HCT116 (cell line): ENCODE measurements at regions not wholly inside any gene's neighbourhood (a gene's known extent, or its start where the extent isn't known, plus 50 kb on each side); places are given as distances from the start of the nearest gene placed in this dataset.

ENCODE experiments used
- ATAC-seq: fragments of 200-7000 bp; cut with Tn5 transposase; 2 replicates; pipeline ENCODE4 v1.9.1; 2020; ENCODE audit warnings: mild to moderate bottlenecking, moderate library complexity
- BruUV-seq: library from RNA; stranded (reverse); fragments of 400-500 nt; replicated peaks from 2 replicates; lab custom pipeline; 2021; lab: Mats Ljungman, UMichigan
- CTCF ChIA-PET: fragments of 300-600 bp; sonication (Branson Sonifier 250); formaldehyde crosslinking; loops from one replicate; lab custom pipeline; 2021; ENCODE audit warnings: antibody characterized with exemption; lab: Charles Lee
- POLR2A ChIA-PET: fragments of 300-600, 350-600 bp; sonication (Branson Sonifier 250); formaldehyde crosslinking; loops from one replicate; lab custom pipeline; 2021; ENCODE audit warnings: antibody characterized with exemption; lab: Charles Lee
- RAD21 ChIA-PET, 2 experiments: fragments of 300-600 bp; sonication (Branson Sonifier 250); formaldehyde crosslinking; loops; one replicate each; lab custom pipeline; 2023; ENCODE audit warnings: low total read pairs in 2 of 2; ENCODE audit not compliant: uncharacterized antibody in 2 of 2, unreplicated experiment in 2 of 2, low non-redundant PET in 1 of 2; lab: Charles Lee
- DNase-seq: peaks from one replicate; pipeline ENCODE4 v3.0.0-alpha.2; 2010; ENCODE audit warnings: low read depth, low spot score
- H2AFZ ChIP-seq: fragments of 200-600 bp; shearing (Covaris generic), sonication (generic); 2 replicates; pipeline ENCODE4 v1.6.1; 2017; ENCODE audit warnings: low read depth, mixed run types, mixed read lengths, antibody characterized with exemption, low read length; ENCODE audit not compliant: poor library complexity, severe bottlenecking
- H3K27ac ChIP-seq: 2 replicates; pipeline ENCODE4 v1.5.1; 2012; ENCODE audit warnings: low read depth, low read length
- H3K27me3 ChIP-seq: fragments of 200-600 bp; sonication (generic); 2 replicates; pipeline ENCODE4 v1.6.1; 2016; ENCODE audit warnings: mixed run types, low read length, mixed read lengths; ENCODE audit not compliant: insufficient read depth
- H3K36me3 ChIP-seq, 2 experiments: fragments of 200-500 bp in 1 of 2; fragments of 200-600 bp in 1 of 2; sonication (Bioruptor generic) in 1 of 2; sonication (generic) in 1 of 2; 2 replicates each; pipeline versions ENCODE4 v1.5.1 to v1.6.1; 2014 to 2016; ENCODE audit warnings: low read length in 2 of 2, inconsistent platforms in 1 of 2, mixed read lengths in 1 of 2, mixed run types in 1 of 2; ENCODE audit not compliant: insufficient read depth in 2 of 2, control insufficient read depth in 1 of 2
- H3K4me1 ChIP-seq, 2 experiments: fragments of 200-600 bp in 1 of 2; sonication (generic) in 1 of 2; 2 replicates each; pipeline versions ENCODE4 v1.5.1 to v1.6.1; 2012 to 2017; ENCODE audit warnings: low read length in 2 of 2, inconsistent platforms in 1 of 2, mild to moderate bottlenecking in 1 of 2, mixed read lengths in 1 of 2, mixed run types in 1 of 2, moderate library complexity in 1 of 2; ENCODE audit not compliant: insufficient read depth in 2 of 2, control insufficient read depth in 1 of 2
- H3K4me2 ChIP-seq: fragments of 200-600 bp; sonication (generic); 2 replicates; pipeline ENCODE4 v1.6.1; 2017; ENCODE audit warnings: mixed run types, low read length, mixed read lengths
- H3K4me3 ChIP-seq, 2 experiments: fragments of 200-600 bp in 1 of 2; sonication (generic) in 1 of 2; replicated peaks in 1 of 2; 2 replicates each; pipeline ENCODE4 v1.5.1; 2011 to 2016; ENCODE audit warnings: low read length in 2 of 2, control low read depth in 1 of 2, low read depth in 1 of 2, mild to moderate bottlenecking in 1 of 2, mixed read lengths in 1 of 2, mixed run types in 1 of 2
- H3K79me2 ChIP-seq: fragments of 200-600 bp; sonication (generic); 2 replicates; pipeline ENCODE4 v1.6.1; 2017; ENCODE audit warnings: mild to moderate bottlenecking, mixed run types, low read length, moderate library complexity, mixed read lengths; ENCODE audit not compliant: insufficient read depth
- H3K9ac ChIP-seq: fragments of 200-600 bp; sonication (generic); 2 replicates; pipeline ENCODE4 v1.6.1; 2016; ENCODE audit warnings: low read length, mixed read lengths
- H3K9me2 ChIP-seq: fragments of 200-600 bp; sonication (generic), shearing (Covaris generic); 2 replicates; pipeline ENCODE4 v1.6.1; 2017; ENCODE audit warnings: mixed run types, mild to moderate bottlenecking, moderate library complexity; ENCODE audit not compliant: insufficient read depth
- H3K9me3 ChIP-seq, 2 experiments: fragments of 200-500 bp in 1 of 2; fragments of 200-600 bp in 1 of 2; sonication (Bioruptor generic) in 1 of 2; sonication (generic) in 1 of 2; 2 replicates each; pipeline ENCODE4 v1.6.1; 2014 to 2017; ENCODE audit warnings: low read length in 2 of 2, mixed read lengths in 2 of 2, inconsistent platforms in 1 of 2, low read depth in 1 of 2, mild to moderate bottlenecking in 1 of 2, mixed run types in 1 of 2, moderate library complexity in 1 of 2; ENCODE audit not compliant: control insufficient read depth in 1 of 2, insufficient read depth in 1 of 2
- H4K20me1 ChIP-seq: fragments of 200-600 bp; sonication (generic), shearing (Covaris generic); 2 replicates; pipeline ENCODE4 v1.6.1; 2017; ENCODE audit warnings: mixed run types, mild to moderate bottlenecking, moderate library complexity; ENCODE audit not compliant: insufficient read depth
- CBX3 ChIP-seq: IDR thresholded peaks from 2 replicates; pipeline ENCODE4 v1.6.1; 2012; ENCODE audit warnings: low read depth
- EGR1 ChIP-seq: IDR thresholded peaks from 2 replicates; pipeline ENCODE4 v1.6.1; 2012; ENCODE audit warnings: low read depth
- ELF1 ChIP-seq: IDR thresholded peaks from 2 replicates; pipeline ENCODE4 v1.6.1; 2012; ENCODE audit warnings: low read depth, borderline replicate concordance
- EZH2 ChIP-seq: fragments of 200-600 bp; sonication (generic); IDR thresholded peaks from 2 replicates; pipeline ENCODE4 v1.6.1; 2017; ENCODE audit warnings: antibody characterized with exemption, mixed run types
- FOSL1 ChIP-seq: IDR thresholded peaks from 2 replicates; pipeline ENCODE4 v1.6.1; 2012; ENCODE audit warnings: low read depth
- JUND ChIP-seq: IDR thresholded peaks from 2 replicates; pipeline ENCODE4 v1.6.1; 2012
- POLR2A ChIP-seq: IDR thresholded peaks from 2 replicates; pipeline ENCODE4 v1.7.0; 2011; ENCODE audit warnings: borderline replicate concordance; ENCODE audit not compliant: insufficient read depth, insufficient read length; ENCODE audit errors: extremely low read depth
- POLR2AphosphoS5 ChIP-seq: IDR thresholded peaks from 2 replicates; pipeline ENCODE4 v1.6.1; 2011; ENCODE audit warnings: mild to moderate bottlenecking, low read depth, low read length, moderate library complexity
- RAD21 ChIP-seq: IDR thresholded peaks from 2 replicates; pipeline ENCODE4 v1.6.1; 2012; ENCODE audit warnings: low read depth, mild to moderate bottlenecking
- TCF7L2 ChIP-seq: IDR thresholded peaks from 2 replicates; pipeline ENCODE4 v1.7.0; 2011; ENCODE audit warnings: borderline replicate concordance, inconsistent platforms; ENCODE audit not compliant: insufficient read depth, insufficient read length; ENCODE audit errors: extremely low read depth
- YY1 ChIP-seq: IDR thresholded peaks from 2 replicates; pipeline ENCODE4 v1.6.1; 2011; ENCODE audit warnings: low read length, low read depth, moderate library complexity, mild to moderate bottlenecking; ENCODE audit not compliant: insufficient replicate concordance; ENCODE audit errors: extremely low read depth
- ZFX ChIP-seq: fragments of 450-650 bp; IDR thresholded peaks from 2 replicates; pipeline ENCODE4 v1.6.1; 2017
- intact Hi-C: fragments of 100-400 bp; cut with micrococcal nuclease; formaldehyde crosslinking; loops from 2 replicates; pipeline ENCODE4 v1.10.0; 2022
- TF ChIP-seq, protein P1 (sequence below), 3 experiments: fragments of 200-600 bp in 1 of 3; sonication (generic) in 1 of 3; IDR thresholded peaks in 2 of 3; conservative IDR thresholded peaks in 1 of 3; 2 replicates each; pipeline ENCODE4 v1.5.1; 2012 to 2017; ENCODE audit warnings: low read depth in 2 of 3, low read length in 2 of 3, antibody characterized with exemption in 1 of 3, borderline replicate concordance in 1 of 3, control low read depth in 1 of 3, mild to moderate bottlenecking in 1 of 3, mixed read lengths in 1 of 3, mixed run types in 1 of 3, moderate library complexity in 1 of 3; ENCODE audit not compliant: insufficient read depth in 1 of 3
- TF ChIP-seq, protein P2 (sequence below): IDR thresholded peaks from 2 replicates; pipeline ENCODE4 v1.6.1; 2012; ENCODE audit warnings: low read depth
- TF ChIP-seq, protein P3 (sequence below): IDR thresholded peaks from 2 replicates; pipeline ENCODE4 v1.6.1; 2012
- TF ChIP-seq, protein P4 (sequence below): IDR thresholded peaks from 2 replicates; pipeline ENCODE4 v1.6.1; 2011; ENCODE audit warnings: mild to moderate bottlenecking, low read length, moderate library complexity; ENCODE audit not compliant: insufficient replicate concordance; ENCODE audit errors: extremely low read depth
- TF ChIP-seq, protein P5 (sequence below): IDR thresholded peaks from 2 replicates; pipeline ENCODE4 v1.6.1; 2012

DNA sequence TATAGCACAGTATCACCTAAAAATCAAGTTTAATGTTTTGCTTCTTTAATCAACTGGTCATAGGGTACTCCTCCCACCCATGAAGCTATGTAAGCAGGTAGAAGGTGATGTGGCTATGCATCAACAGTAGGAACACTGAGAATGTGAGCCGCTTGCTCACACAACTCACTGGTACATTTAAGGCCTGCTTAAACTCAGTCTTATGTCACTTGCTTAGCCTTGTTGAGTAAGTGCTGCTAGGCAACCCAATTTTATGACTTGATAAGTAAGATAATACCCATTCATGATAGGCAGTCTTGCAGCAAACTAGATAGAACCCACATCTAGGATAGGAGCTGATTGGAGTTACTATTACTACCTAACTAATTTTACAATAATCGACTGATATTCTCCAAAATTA lies 70.0 kb upstream of the BMP4 start:
- Histone ChIP-seq H3K36me3 (no peaks in the 10 kb centered on the region), H3K9me2 (no peaks in the 10 kb centered on the region), H3K4me3 (no peak overlapping the region), H3K79me2 (no peaks in the 10 kb centered on the region), H2AFZ (no peak overlapping the region), H3K4me2 (no peak overlapping the region), H3K27ac (no peak overlapping the region), H3K4me1 (no peaks in the 10 kb centered on the region; a peak in 1 of 4 replicates), H4K20me1 (no peaks in the 10 kb centered on the region), H3K27me3 (no peaks in the 10 kb centered on the region), H3K9me3 (no peaks in the 10 kb centered on the region), H3K9ac (no peak overlapping the region)
- ATAC-seq (no peak), DNase-seq (no peak)
- POLR2A ChIA-PET: no interaction called here
- no TSS peak for BruUV-seq
- intact Hi-C loops: loop anchor here (1.0 kb wide), 1 partner anchor 149 kb away; no protein-coding TSS in a partner anchor
- CTCF ChIA-PET: no interaction called here
- RAD21 ChIA-PET: no interaction called here
- TF ChIP-seq YY1 (no peak), FOSL1 (no peak), EZH2 (no peak), POLR2A (no peak), POLR2AphosphoS5 (no peak), TCF7L2 (no peak), CBX3 (no peak), JUND (no peak), RAD21 (no peak), ELF1 (no peak), EGR1 (no peak), ZFX (no peak)
- TF ChIP-seq, protein P1, sequence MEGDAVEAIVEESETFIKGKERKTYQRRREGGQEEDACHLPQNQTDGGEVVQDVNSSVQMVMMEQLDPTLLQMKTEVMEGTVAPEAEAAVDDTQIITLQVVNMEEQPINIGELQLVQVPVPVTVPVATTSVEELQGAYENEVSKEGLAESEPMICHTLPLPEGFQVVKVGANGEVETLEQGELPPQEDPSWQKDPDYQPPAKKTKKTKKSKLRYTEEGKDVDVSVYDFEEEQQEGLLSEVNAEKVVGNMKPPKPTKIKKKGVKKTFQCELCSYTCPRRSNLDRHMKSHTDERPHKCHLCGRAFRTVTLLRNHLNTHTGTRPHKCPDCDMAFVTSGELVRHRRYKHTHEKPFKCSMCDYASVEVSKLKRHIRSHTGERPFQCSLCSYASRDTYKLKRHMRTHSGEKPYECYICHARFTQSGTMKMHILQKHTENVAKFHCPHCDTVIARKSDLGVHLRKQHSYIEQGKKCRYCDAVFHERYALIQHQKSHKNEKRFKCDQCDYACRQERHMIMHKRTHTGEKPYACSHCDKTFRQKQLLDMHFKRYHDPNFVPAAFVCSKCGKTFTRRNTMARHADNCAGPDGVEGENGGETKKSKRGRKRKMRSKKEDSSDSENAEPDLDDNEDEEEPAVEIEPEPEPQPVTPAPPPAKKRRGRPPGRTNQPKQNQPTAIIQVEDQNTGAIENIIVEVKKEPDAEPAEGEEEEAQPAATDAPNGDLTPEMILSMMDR (IDR thresholded peaks at IDR 0.05 in 2 of 3, conservative IDR thresholded peaks at IDR 0.05 in 1 of 3; ENCODE audit: borderline replicate concordance in 1 of 3, insufficient read depth in 1 of 3, low read depth in 2 of 3, low read length in 2 of 3): no peak
- TF ChIP-seq, protein P2, sequence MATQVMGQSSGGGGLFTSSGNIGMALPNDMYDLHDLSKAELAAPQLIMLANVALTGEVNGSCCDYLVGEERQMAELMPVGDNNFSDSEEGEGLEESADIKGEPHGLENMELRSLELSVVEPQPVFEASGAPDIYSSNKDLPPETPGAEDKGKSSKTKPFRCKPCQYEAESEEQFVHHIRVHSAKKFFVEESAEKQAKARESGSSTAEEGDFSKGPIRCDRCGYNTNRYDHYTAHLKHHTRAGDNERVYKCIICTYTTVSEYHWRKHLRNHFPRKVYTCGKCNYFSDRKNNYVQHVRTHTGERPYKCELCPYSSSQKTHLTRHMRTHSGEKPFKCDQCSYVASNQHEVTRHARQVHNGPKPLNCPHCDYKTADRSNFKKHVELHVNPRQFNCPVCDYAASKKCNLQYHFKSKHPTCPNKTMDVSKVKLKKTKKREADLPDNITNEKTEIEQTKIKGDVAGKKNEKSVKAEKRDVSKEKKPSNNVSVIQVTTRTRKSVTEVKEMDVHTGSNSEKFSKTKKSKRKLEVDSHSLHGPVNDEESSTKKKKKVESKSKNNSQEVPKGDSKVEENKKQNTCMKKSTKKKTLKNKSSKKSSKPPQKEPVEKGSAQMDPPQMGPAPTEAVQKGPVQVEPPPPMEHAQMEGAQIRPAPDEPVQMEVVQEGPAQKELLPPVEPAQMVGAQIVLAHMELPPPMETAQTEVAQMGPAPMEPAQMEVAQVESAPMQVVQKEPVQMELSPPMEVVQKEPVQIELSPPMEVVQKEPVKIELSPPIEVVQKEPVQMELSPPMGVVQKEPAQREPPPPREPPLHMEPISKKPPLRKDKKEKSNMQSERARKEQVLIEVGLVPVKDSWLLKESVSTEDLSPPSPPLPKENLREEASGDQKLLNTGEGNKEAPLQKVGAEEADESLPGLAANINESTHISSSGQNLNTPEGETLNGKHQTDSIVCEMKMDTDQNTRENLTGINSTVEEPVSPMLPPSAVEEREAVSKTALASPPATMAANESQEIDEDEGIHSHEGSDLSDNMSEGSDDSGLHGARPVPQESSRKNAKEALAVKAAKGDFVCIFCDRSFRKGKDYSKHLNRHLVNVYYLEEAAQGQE: no peak
- TF ChIP-seq, protein P3, sequence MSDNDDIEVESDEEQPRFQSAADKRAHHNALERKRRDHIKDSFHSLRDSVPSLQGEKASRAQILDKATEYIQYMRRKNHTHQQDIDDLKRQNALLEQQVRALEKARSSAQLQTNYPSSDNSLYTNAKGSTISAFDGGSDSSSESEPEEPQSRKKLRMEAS: no peak
- TF ChIP-seq, protein P4, sequence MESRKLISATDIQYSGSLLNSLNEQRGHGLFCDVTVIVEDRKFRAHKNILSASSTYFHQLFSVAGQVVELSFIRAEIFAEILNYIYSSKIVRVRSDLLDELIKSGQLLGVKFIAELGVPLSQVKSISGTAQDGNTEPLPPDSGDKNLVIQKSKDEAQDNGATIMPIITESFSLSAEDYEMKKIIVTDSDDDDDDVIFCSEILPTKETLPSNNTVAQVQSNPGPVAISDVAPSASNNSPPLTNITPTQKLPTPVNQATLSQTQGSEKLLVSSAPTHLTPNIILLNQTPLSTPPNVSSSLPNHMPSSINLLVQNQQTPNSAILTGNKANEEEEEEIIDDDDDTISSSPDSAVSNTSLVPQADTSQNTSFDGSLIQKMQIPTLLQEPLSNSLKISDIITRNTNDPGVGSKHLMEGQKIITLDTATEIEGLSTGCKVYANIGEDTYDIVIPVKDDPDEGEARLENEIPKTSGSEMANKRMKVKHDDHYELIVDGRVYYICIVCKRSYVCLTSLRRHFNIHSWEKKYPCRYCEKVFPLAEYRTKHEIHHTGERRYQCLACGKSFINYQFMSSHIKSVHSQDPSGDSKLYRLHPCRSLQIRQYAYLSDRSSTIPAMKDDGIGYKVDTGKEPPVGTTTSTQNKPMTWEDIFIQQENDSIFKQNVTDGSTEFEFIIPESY: no peak
- TF ChIP-seq, protein P5, sequence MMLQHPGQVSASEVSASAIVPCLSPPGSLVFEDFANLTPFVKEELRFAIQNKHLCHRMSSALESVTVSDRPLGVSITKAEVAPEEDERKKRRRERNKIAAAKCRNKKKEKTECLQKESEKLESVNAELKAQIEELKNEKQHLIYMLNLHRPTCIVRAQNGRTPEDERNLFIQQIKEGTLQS: no peak
